ENCODE measurements at regions not wholly inside any gene's neighbourhood (a gene's known extent, or its start where the extent isn't known, plus 50 kb on each side); places are given as distances from the start of the nearest gene placed in this dataset.

DNA sequence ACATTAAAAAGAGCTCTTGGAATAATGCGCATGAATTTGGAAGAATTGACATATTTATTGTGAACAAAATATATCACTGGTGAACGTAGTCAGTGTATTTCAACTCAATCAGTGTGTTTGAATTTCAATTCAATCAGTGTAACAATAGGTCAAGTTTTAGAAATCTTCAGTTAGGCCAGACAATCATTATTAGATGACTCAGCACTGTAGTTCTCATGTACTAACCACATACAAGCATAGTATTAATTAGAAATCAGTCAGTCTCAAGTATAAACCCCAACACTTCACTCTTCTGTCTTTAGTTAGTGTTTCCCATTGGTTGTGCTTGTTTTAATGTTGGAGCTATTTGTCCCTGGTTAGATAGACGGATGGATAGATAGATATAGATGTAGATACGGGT lies 1247.9 kb downstream of the NXPH1 start:
- Mint-ChIP-seq H3K4me3 (no peak overlapping the region), H3K9me3 (peaks cover 5% of the 10 kb centered on the region), H3K27me3 (ENCODE audit: insufficient read depth) (peaks cover 20% of the 10 kb centered on the region), H3K4me1 (peaks cover 4% of the 10 kb centered on the region), H3K27ac (no peak overlapping the region), H3K36me3 (ENCODE audit: low read depth) (no peaks in the 10 kb centered on the region)
- whole genome bisulfite sequencing, 2 experiments (ENCODE audit: insufficient coverage in 1 of 2, insufficient read length in 1 of 2), result 96 to 97% methylated on average over 2 to 3 of the region's 4 CpGs
- Histone ChIP-seq H3K36me3 (ENCODE audit: control insufficient read depth, insufficient read depth, low read length) (no peaks in the 10 kb centered on the region), H3K4me3 (ENCODE audit: low read length) (no peak overlapping the region), H3K27me3 (ENCODE audit: control insufficient read depth, insufficient read depth, low read length, poor library complexity, severe bottlenecking) (no peaks in the 10 kb centered on the region), H3K4me1 (ENCODE audit: control insufficient read depth, insufficient read depth, low read length) (no peaks in the 10 kb centered on the region), H3K9ac (ENCODE audit: extremely low read depth, low read length, poor library complexity, severe bottlenecking) (no peak overlapping the region), H3K9me3 (ENCODE audit: control insufficient read depth, low read length) (no peaks in the 10 kb centered on the region), H3K27ac (ENCODE audit: low read depth, low read length) (no peak overlapping the region)
- TF ChIP-seq, protein P1, sequence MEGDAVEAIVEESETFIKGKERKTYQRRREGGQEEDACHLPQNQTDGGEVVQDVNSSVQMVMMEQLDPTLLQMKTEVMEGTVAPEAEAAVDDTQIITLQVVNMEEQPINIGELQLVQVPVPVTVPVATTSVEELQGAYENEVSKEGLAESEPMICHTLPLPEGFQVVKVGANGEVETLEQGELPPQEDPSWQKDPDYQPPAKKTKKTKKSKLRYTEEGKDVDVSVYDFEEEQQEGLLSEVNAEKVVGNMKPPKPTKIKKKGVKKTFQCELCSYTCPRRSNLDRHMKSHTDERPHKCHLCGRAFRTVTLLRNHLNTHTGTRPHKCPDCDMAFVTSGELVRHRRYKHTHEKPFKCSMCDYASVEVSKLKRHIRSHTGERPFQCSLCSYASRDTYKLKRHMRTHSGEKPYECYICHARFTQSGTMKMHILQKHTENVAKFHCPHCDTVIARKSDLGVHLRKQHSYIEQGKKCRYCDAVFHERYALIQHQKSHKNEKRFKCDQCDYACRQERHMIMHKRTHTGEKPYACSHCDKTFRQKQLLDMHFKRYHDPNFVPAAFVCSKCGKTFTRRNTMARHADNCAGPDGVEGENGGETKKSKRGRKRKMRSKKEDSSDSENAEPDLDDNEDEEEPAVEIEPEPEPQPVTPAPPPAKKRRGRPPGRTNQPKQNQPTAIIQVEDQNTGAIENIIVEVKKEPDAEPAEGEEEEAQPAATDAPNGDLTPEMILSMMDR (conservative IDR thresholded peaks at IDR 0.05), result no peak
- no peak for DNase-seq

DNA sequence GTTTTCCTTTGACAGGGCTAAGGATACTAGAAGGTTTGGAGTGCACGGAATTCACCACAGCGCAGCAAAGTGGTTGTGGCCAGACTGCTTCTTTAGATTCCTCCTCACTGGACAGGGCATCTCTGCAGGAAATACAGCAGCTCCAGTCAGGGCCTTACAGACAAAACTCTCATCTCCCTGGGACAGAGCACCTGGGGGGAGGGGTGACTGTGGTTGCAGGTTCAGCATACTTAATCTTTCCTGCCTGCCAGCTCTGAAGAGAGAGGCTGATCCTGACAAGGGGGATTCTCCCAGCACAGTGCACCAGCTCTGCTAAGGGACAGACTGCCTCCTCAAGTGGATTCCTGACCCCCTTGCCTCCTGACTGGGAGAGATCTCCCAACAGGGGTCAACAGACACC lies 1257.9 kb downstream of the NXPH1 start:
- no peak overlapping the region for H3K27ac ChIP-seq (ENCODE audit: low read depth, low read length)
- H3K27me3 Mint-ChIP-seq (ENCODE audit: insufficient read depth), result peaks cover 4% of the 10 kb centered on the region
- peaks cover 12% of the 10 kb centered on the region for H3K4me1 ChIP-seq (ENCODE audit: control insufficient read depth, insufficient read depth, low read length)
- H3K27me3 ChIP-seq (ENCODE audit: control insufficient read depth, insufficient read depth, low read length, poor library complexity, severe bottlenecking), result peaks cover 14% of the 10 kb centered on the region
- peak overlapping the region; percentile 16 for H3K27ac Mint-ChIP-seq
- no peaks in the 10 kb centered on the region for H3K36me3 ChIP-seq (ENCODE audit: control insufficient read depth, insufficient read depth, low read length)
- peaks cover 2% of the 10 kb centered on the region for H3K9me3 Mint-ChIP-seq
- H3K9me3 ChIP-seq (ENCODE audit: control insufficient read depth, low read length), result no peaks in the 10 kb centered on the region
- DNase-seq, result peak; percentile 78
- peaks cover 13% of the 10 kb centered on the region for H3K4me1 Mint-ChIP-seq
- TF ChIP-seq, protein P1 (conservative IDR thresholded peaks at IDR 0.05), result no peak
- WGBS, 2 experiments (ENCODE audit: insufficient coverage in 1 of 2, insufficient read length in 1 of 2), result 96 to 100% methylated on average over 1 to 2 of the region's 2 CpGs
- H3K4me3 Mint-ChIP-seq, result no peak overlapping the region
- no peaks in the 10 kb centered on the region for H3K36me3 Mint-ChIP-seq (ENCODE audit: low read depth)
- H3K9ac ChIP-seq (ENCODE audit: extremely low read depth, low read length, poor library complexity, severe bottlenecking), result no peak overlapping the region
- no peak overlapping the region for H3K4me3 ChIP-seq (ENCODE audit: low read length)

DNA sequence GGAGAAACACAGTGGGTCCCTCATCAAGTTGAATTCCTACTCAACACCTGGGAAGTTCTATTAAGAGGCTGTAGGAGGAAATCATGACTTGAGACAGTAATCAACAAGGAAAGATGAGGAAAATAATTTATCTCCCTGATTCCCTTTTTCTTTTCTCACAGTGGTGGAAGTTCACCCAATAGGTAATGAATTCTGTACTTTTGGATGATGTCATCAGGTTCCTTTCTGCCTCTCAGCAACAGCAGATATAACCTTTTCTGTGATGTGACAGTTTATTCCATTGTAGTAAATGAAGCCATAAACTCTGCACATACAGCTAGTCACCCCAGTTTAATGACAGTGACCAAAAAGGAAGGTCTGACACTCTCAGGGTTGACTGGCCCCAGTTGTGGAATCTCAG lies 1265.0 kb downstream of the NXPH1 start:
- Mint-ChIP-seq H3K36me3 (ENCODE audit: low read depth) (no peaks in the 10 kb centered on the region), H3K9me3 (peaks cover 4% of the 10 kb centered on the region), H3K27me3 (ENCODE audit: insufficient read depth) (no peaks in the 10 kb centered on the region), H3K4me3 (no peak overlapping the region), H3K27ac (no peak overlapping the region), H3K4me1 (no peaks in the 10 kb centered on the region)
- Histone ChIP-seq H3K4me1 (ENCODE audit: control insufficient read depth, insufficient read depth, low read length) (peaks cover 7% of the 10 kb centered on the region), H3K9ac (ENCODE audit: extremely low read depth, low read length, poor library complexity, severe bottlenecking) (no peak overlapping the region), H3K9me3 (ENCODE audit: control insufficient read depth, low read length) (no peaks in the 10 kb centered on the region), H3K36me3 (ENCODE audit: control insufficient read depth, insufficient read depth, low read length) (no peaks in the 10 kb centered on the region), H3K27me3 (ENCODE audit: control insufficient read depth, insufficient read depth, low read length, poor library complexity, severe bottlenecking) (peaks cover 6% of the 10 kb centered on the region), H3K27ac (ENCODE audit: low read depth, low read length) (no peak overlapping the region), H3K4me3 (ENCODE audit: low read length) (no peak overlapping the region)
- TF ChIP-seq, protein P1 (conservative IDR thresholded peaks at IDR 0.05), result no peak
- no peak for DNase-seq
